Testis (tissue), 2 donors: ENCODE measurements at regions not wholly inside any gene's neighbourhood (a gene's known extent, or its start where the extent isn't known, plus 50 kb on each side); places are given as distances from the start of the nearest gene placed in this dataset.

ENCODE experiments used
- CTCF ChIP-seq, 3 experiments: fragments of 450-650 bp in 2 of 3; fragments of 200-600 bp in 1 of 3; sonication (generic) in 1 of 3; IDR thresholded peaks; one replicate each; pipeline ENCODE4 v1.5.1; 2016 to 2019; ENCODE audit warnings: antibody characterized with exemption in 3 of 3, mild to moderate bottlenecking in 2 of 3, moderate library complexity in 1 of 3
- POLR2A ChIP-seq: fragments of 450-650 bp; IDR thresholded peaks from one replicate; pipeline ENCODE4 v1.6.1; 2017; ENCODE audit warnings: antibody characterized with exemption, mild to moderate bottlenecking, moderate library complexity

- TF ChIP-seq CTCF (IDR thresholded peaks at IDR 0.05) (no peak), POLR2A (no peak)
These were observed 106.5 kb upstream of the CMC1 start for GRCh38 chr3:28134792-28135375.
